Keratinocyte (primary cell): ENCODE measurements at regions not wholly inside any gene's neighbourhood (a gene's known extent, or its start where the extent isn't known, plus 50 kb on each side); places are given as distances from the start of the nearest gene placed in this dataset.

ENCODE experiments used
- DNase-seq: peaks from one replicate; pipeline ENCODE4 v3.0.0-alpha.2; 2011; ENCODE audit warnings: low read depth, missing footprints, low spot score
- FAIRE-seq: peaks from 2 replicates; lab custom pipeline; 2011; peaks lifted over from hg19 to GRCh38; lab: Jason Lieb, UNC
- H2AFZ ChIP-seq: 2 replicates; pipeline ENCODE4 v1.6.0; 2012; ENCODE audit warnings: low read length, control low read depth, inconsistent platforms; ENCODE audit not compliant: control insufficient read depth
- H3K27ac ChIP-seq: 2 replicates; pipeline ENCODE4 v1.5.1; 2011; ENCODE audit warnings: low read length; ENCODE audit not compliant: control insufficient read depth, insufficient read depth
- H3K27me3 ChIP-seq: 3 replicates; pipeline ENCODE4 v1.6.0; 2011; ENCODE audit warnings: low read length; ENCODE audit not compliant: control insufficient read depth, insufficient read depth; ENCODE audit errors: extremely low read depth
- H3K36me3 ChIP-seq, 2 experiments: 2 replicates in 1 of 2; 3 replicates in 1 of 2; pipeline ENCODE4 v1.5.1; 2011; ENCODE audit warnings: low read length in 2 of 2, mild to moderate bottlenecking in 1 of 2; ENCODE audit not compliant: control insufficient read depth in 2 of 2, insufficient read depth in 2 of 2; ENCODE audit errors: extremely low read depth in 1 of 2
- H3K4me1 ChIP-seq: 3 replicates; pipeline ENCODE4 v1.5.1; 2011; ENCODE audit warnings: low read length; ENCODE audit not compliant: control insufficient read depth, insufficient read depth; ENCODE audit errors: extremely low read depth
- H3K4me2 ChIP-seq: 3 replicates; pipeline ENCODE4 v1.6.0; 2011; ENCODE audit warnings: low read depth, low read length; ENCODE audit not compliant: control insufficient read depth, insufficient read depth; ENCODE audit errors: extremely low read depth
- H3K4me3 ChIP-seq, 3 experiments: fragments of 200-600 bp in 1 of 3; sonication (generic) in 1 of 3; 2 replicates in 2 of 3; 3 replicates in 1 of 3; pipeline ENCODE4 v1.5.1; 2011 to 2016; ENCODE audit warnings: low read length in 3 of 3, mild to moderate bottlenecking in 3 of 3, control low read depth in 2 of 3, inconsistent platforms in 1 of 3, low read depth in 1 of 3, mixed read lengths in 1 of 3, mixed run types in 1 of 3, moderate library complexity in 1 of 3; ENCODE audit not compliant: control insufficient read depth in 2 of 3, insufficient read depth in 2 of 3; ENCODE audit errors: extremely low read depth in 1 of 3
- H3K79me2 ChIP-seq: 2 replicates; pipeline ENCODE4 v1.6.0; 2012; ENCODE audit warnings: low read length; ENCODE audit not compliant: control insufficient read depth, insufficient read depth
- H3K9ac ChIP-seq: 3 replicates; pipeline ENCODE4 v1.6.0; 2011; ENCODE audit warnings: low read length; ENCODE audit not compliant: control insufficient read depth, insufficient read depth; ENCODE audit errors: extremely low read depth
- H3K9me1 ChIP-seq: 3 replicates; pipeline ENCODE4 v1.6.0; 2011; ENCODE audit warnings: low read length; ENCODE audit not compliant: control insufficient read depth, insufficient read depth; ENCODE audit errors: extremely low read depth
- H3K9me3 ChIP-seq: 2 replicates; pipeline ENCODE4 v1.5.1; 2012; ENCODE audit warnings: low read depth, low read length; ENCODE audit not compliant: control insufficient read depth
- H4K20me1 ChIP-seq: 3 replicates; pipeline ENCODE4 v1.6.0; 2011; ENCODE audit warnings: low read length; ENCODE audit not compliant: control insufficient read depth, insufficient read depth; ENCODE audit errors: extremely low read depth
- CTCF ChIP-seq, 3 experiments: IDR thresholded peaks in 1 of 3; conservative IDR thresholded peaks in 1 of 3; optimal IDR thresholded peaks in 1 of 3; 2 replicates in 2 of 3; 3 replicates in 1 of 3; pipeline versions ENCODE3 to v1.5.1; 2011; ENCODE audit warnings: low read length in 3 of 3, mild to moderate bottlenecking in 3 of 3, moderate library complexity in 2 of 3, control low read depth in 1 of 3, inconsistent platforms in 1 of 3; ENCODE audit not compliant: insufficient read depth in 2 of 3; ENCODE audit errors: extremely low read depth in 1 of 3
- EZH2 ChIP-seq: IDR thresholded peaks from one replicate; pipeline ENCODE4 v1.6.1; 2012; ENCODE audit warnings: inconsistent platforms, mild to moderate bottlenecking, low read length, moderate library complexity
- dilution Hi-C: fragments of 300-500 bp; cut with MboI; formaldehyde crosslinking; loops from one replicate; pipeline ENCODE4 v1.7.0; 2020; ENCODE audit warnings: low sequenced_read_pairs; ENCODE audit not compliant: extremely low pct_ligation_motif_present

- H3K4me3 ChIP-seq: no peak overlapping the region
- no peak for TF ChIP-seq EZH2
- TF ChIP-seq CTCF (optimal IDR thresholded peaks at IDR 0.05 in 1 of 3, IDR thresholded peaks at IDR 0.05 in 1 of 3, conservative IDR thresholded peaks at IDR 0.05 in 1 of 3; ENCODE audit: extremely low read depth in 1 of 3, insufficient read depth in 2 of 3, low read length in 3 of 3): no peak
- no peaks in the 10 kb centered on the region for H3K4me1 ChIP-seq
- no peak overlapping the region for H2AFZ ChIP-seq
- no peak for DNase-seq
- dilution Hi-C loops: no loop called here
- H3K9me1 ChIP-seq: no peaks in the 10 kb centered on the region
- no peaks in the 10 kb centered on the region for H4K20me1 ChIP-seq
- H3K36me3 ChIP-seq: no peaks in the 10 kb centered on the region
- FAIRE-seq: no peak
- H3K27ac ChIP-seq: no peak overlapping the region
- H3K79me2 ChIP-seq: no peaks in the 10 kb centered on the region
- H3K9me3 ChIP-seq: no peaks in the 10 kb centered on the region
- H3K4me2 ChIP-seq: no peak overlapping the region
- no peaks in the 10 kb centered on the region for H3K27me3 ChIP-seq
- H3K9ac ChIP-seq: no peak overlapping the region
These were observed 117.0 kb upstream of the OGFRL1 start for GRCh38 chr6:71171497-71172070.

- DNase-seq: no peak
- FAIRE-seq: no peak
These were observed 109.2 kb upstream of the OGFRL1 start for GRCh38 chr6:71179249-71179885.

More at GRCh38 chr6:71179249-71179885, 109.2 kb upstream of the OGFRL1 start:
- Histone ChIP-seq H3K9ac (no peak overlapping the region), H3K4me2 (no peak overlapping the region), H3K9me1 (no peaks in the 10 kb centered on the region), H4K20me1 (no peaks in the 10 kb centered on the region), H2AFZ (no peak overlapping the region), H3K9me3 (no peaks in the 10 kb centered on the region), H3K79me2 (no peaks in the 10 kb centered on the region), H3K36me3 (no peaks in the 10 kb centered on the region), H3K27ac (no peak overlapping the region), H3K27me3 (no peaks in the 10 kb centered on the region), H3K4me3 (no peak overlapping the region), H3K4me1 (peaks cover 10% of the 10 kb centered on the region)
- dilution Hi-C loops: no loop called here
- TF ChIP-seq EZH2: no peak
- TF ChIP-seq CTCF (optimal IDR thresholded peaks at IDR 0.05 in 1 of 3, IDR thresholded peaks at IDR 0.05 in 1 of 3, conservative IDR thresholded peaks at IDR 0.05 in 1 of 3; ENCODE audit: extremely low read depth in 1 of 3, insufficient read depth in 2 of 3, low read length in 3 of 3): no peak
